Stimulated activated CD8-positive, alpha-beta memory T cell treated with anti-CD3 and anti-CD28 coated beads, Interleukin-2, amount 100 ng/mL, for 1 hour (primary cell): ENCODE measurements at regions not wholly inside any gene's neighbourhood (a gene's known extent, or its start where the extent isn't known, plus 50 kb on each side); places are given as distances from the start of the nearest gene placed in this dataset.

Source experiments
- DNase-seq, 2 donors: peaks; one replicate each; pipeline ENCODE4 v3.0.0-alpha.2; 2020; ENCODE audit warnings: low read depth in 2 of 2

DNA sequence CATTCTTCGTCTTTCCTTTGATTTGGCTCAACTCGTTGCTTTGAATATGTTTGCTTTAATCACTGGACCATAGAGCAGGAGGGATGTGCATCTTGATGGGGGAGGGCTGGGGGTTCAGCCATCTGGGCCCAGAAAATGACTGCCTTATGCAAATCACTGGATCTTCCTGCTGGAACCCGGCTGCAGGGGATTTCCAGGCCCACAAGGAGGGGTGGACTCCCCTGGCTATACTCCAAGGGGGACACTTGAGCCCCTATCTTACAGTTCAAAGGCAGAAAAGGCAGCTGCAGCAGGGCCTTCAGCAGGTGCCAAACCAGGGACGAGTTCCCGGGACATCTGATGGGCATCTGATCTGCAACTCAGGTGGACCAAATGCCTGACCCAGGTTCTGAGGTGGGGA, 122.5 kb downstream of the DICER1 start:
- no peak for DNase-seq

DNA sequence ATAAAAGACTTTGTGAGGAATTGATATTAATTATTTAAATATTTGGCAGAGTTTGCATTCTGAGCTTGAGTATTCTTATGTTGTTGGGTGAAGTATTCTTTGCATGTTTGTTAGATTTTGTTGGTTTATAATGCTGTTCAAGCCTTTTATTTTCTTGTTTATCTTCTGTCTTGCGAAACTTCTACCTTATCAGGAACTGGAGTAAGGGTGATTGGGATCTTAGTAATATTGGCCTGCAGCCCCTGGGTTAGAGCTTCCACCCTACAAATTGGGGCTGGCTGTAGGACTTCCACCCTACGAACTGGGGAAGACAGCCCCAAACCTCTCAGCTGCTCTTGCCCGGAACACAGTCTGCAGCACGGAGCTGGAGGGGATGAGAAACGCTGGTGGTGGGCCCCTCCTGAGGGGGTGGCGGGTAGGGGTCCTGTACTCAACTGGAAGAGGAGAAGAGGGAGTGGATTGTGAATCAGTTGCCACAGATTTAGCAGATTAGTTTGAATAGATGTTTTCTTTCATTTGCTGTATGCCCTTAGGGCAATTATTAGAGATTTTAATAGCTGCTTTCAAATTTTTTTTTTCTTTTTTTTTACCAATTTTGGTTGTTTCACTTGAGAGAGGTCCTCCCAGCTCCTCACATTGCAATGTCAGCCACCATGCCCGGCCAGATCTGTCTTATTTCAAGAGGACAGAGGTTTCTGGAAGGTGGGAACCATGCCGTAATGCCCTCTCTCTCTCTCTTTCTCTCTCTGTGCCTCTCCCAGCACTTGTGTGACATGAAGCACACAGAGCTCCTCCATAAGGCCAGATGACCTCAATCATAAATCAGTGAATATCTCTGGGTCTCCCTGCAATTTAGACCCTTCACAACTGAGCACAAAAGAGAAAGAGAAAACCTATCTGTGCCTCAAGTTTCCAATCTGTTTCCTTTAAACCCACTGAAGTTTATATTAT, 123.4 kb downstream of the DICER1 start:
- no peak for DNase-seq

GRCh38 chr14:95033031-95033430, 124.3 kb downstream of the DICER1 start:
- DNase-seq: no peak

GRCh38 chr14:95026851-95027463, 130.4 kb downstream of the DICER1 start:
- no peak for DNase-seq

DNA sequence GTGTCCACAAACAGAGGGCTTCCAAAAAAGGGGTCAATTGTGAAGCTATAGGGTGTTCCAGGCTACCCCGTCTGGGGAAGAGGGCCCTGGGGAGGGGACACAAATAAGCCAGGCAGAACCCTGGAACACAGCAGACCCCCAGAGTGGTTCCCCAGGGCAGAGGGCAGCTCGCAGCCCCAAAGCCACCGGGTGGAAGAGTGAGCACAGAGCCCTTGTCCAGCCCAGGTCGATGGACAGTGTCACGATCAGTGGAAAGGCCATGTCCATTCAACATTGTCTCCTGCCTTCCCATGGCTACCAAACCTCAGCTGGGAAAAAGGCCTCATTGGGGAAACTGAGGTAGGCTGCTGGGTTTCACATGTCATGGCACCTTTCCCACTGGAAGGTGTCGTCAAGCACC, 131.4 kb downstream of the DICER1 start:
- no peak for DNase-seq

DNA sequence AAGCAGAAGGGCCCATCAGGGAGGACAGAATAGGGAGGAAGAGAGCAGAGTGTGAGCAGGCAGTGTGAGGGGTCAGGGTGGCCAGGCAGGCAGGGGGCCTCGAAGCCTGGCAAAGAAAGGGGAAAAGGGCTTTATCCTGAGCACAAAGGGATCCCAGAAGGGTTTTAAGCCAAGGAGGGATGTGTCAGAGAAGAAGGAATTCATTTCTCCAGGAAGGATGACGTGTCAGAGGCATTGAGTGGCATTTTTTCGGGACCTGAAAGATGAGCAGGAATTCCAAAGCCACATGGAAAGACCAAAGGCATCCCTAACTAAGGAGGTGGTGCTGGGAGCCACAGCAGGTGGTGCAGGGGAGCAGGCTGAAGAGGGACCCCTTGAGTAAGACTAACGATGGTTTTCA, 132.1 kb downstream of the DICER1 start:
- no peak for DNase-seq

DNA sequence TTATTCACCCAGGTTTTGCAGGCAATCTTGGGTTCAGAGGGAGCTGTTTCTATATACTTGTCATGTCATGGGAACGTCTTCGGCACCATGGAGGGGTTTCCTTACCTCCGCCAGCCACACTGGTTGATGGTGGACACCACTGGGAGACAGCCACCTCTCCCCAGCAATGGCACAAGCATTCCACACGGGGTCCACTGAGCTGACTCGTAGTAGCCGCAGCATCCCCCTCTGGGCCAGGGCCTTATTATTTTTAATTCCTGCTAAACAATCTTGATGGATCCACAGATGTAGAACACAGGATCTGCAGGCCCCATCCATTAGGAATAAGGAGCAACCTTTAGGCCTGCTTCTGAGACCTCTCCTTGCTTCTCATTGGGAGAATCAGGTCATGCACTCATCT, 132.9 kb downstream of the DICER1 start:
- no peak for DNase-seq

- no peak for DNase-seq
Observed at GRCh38 chr14:95023886-95024285, 133.4 kb downstream of the DICER1 start.

DNA sequence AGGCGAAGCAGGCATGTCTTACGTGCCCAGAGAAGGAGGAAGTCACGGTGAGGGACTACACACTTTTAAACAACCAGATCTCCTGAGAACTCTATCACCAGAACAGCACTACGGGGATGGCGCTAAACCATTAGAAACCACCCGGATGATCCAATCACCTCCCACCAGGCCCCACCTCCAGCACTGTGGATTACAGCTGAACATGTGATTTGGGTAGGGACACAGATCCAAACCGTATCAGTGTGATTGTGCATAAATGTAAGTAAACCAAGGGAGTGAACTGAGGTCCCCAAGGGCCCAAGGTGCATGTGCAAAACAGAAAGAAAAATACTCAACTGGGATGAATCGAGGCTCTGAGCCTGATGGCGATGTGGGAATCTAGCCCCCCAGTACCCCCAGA, 134.2 kb downstream of the DICER1 start:
- DNase-seq: no peak

DNA sequence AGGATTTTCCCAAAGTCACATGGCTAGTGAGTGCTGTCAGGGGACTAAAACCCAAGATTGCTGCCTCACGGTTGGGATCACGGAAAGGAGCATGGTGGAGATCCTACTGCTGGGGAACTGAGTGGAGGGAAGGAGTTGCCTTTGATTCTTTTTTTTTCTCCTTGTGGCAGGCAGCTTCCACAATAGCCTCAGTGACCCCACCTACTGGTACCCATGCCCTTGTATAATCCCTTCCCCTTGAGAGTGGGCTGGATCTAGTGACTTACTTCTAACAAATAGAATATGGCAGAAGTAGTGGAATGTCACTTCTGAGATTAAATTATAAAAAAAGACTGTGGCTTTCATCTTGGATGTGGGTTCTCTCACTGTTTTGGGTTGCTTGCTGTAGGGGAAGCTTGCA, 135.7 kb downstream of the DICER1 start:
- no peak for DNase-seq

DNA sequence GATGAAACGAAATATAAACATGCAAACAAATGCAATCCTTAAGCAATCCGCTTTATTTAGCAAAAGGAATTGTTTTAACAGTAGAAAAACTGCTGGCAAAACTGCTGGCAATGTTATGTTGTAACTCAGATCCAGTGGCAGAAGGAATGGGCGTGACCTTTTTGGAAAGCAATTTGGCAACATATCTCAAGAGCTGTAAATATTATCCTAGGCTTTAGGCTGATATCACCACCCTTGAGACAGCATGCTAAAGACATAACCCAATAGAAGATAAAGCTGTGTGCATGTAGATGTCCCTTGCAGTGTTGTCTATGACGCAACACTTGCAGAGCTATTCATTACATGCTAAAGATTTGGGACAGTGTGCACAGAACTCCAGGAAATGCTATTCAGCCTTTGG, 138.5 kb downstream of the DICER1 start:
- no peak for DNase-seq

- no peak for DNase-seq
Observed at GRCh38 chr14:95015046-95015445, 142.3 kb downstream of the DICER1 start.

DNA sequence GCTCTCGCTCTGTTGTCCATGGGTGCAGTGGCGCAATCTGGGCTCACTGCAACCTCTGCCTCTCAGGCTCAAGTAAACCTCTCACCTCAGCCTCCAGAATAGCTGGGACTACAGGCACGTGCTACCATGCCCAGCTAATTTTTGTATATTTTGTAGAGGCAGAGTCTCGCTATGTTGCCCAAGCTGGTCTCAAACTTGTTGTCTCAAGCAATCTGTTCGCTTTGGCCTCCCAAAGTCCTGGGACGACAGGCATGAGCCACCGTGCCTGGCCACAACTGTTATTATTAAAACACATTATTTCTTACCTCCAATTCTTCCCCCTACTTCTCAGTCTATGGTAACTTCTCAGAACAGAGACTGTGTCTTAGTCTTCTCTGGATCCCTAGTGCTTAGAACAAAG, 143.3 kb downstream of the DICER1 start:
- DNase-seq: no peak

GRCh38 chr14:95011445-95012006, 145.8 kb downstream of the DICER1 start:
- no peak for DNase-seq

GRCh38 chr14:95008445-95009217, 148.7 kb downstream of the DICER1 start:
- no peak for DNase-seq

DNA sequence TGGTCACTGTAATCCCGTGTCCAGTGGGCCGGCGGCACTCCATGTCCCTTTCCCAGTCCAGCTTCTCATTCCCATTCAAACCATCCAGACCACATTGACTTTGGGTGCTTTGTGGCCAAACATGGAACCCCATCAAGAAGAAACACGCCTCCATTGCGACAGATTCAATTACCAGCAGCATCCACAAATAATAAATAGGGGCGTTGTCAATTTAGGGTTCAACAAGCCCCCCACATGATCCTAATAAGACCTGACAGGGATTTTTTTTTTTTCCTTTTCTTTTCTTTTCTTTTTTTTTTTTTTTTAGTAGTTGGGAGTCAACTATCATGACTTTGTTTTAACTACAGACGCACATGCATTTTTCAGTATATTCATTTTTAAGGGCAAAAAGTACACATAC, 149.4 kb downstream of the DICER1 start:
- no peak for DNase-seq

DNA sequence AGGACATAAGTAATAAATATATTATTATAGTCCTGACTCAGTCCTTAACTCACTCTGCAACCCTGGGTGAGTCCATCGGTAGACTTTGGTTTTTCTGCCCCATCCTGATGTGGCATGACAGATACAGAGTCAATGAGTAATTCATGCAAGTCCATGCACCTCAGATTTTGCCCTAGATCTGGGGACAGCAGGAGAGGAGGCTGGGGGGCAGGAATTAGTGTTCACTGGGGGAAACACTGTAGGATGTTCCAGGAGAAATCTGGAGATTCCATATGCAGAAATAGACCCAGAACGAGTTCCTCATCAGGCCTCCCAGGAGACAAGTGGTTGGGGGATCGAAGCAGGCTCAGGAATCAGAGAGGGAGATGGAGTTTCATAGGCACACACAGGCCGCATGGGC, 150.8 kb downstream of the DICER1 start:
- DNase-seq: no peak

DNA sequence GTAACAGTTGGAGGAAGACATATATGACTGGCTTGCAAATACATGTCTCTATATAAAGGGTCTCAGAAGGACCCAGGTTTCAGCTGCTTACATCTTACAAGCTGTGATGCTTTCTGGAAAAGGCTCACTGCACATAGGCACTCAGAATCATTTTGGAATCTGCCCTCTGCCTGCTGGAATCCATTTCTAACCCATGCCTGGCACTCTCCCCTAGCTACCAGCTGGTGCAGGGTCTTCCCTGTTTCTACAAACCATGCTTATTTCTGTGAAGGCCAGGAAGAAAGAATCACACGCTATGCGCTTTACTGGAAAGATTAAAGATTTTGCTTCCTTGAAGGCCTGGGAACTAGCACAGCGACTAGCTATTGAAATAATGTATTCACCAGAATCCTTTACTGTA, 151.3 kb downstream of the DICER1 start:
- DNase-seq: no peak

GRCh38 chr14:95003099-95003960, 154.0 kb downstream of the DICER1 start:
- no peak for DNase-seq

GRCh38 chr14:94998685-94999084, 158.6 kb downstream of the DICER1 start:
- no peak for DNase-seq

GRCh38 chr14:94998110-94998509, 159.2 kb downstream of the DICER1 start:
- no peak for DNase-seq
